SK-N-MC (cell line): ENCODE measurements at regions not wholly inside any gene's neighbourhood (a gene's known extent, or its start where the extent isn't known, plus 50 kb on each side); places are given as distances from the start of the nearest gene placed in this dataset.

Experiments used
- EZH2 ChIP-seq: fragments of 200-600 bp; sonication (generic); IDR thresholded peaks from one replicate; pipeline ENCODE4 v1.6.1; 2017; ENCODE audit warnings: antibody characterized with exemption
- FOXP2 ChIP-seq: optimal IDR thresholded peaks from 2 replicates; pipeline ENCODE3; 2011; ENCODE audit warnings: mild to moderate bottlenecking, moderate library complexity; ENCODE audit not compliant: insufficient read depth; ENCODE audit errors: extremely low read length, control extremely low read depth
- POLR2AphosphoS5 ChIP-seq: IDR thresholded peaks from 2 replicates; pipeline ENCODE4 v1.6.1; 2012; ENCODE audit warnings: mild to moderate bottlenecking, low read depth, low read length, borderline replicate concordance

- TF ChIP-seq POLR2AphosphoS5 (no peak), EZH2 (no peak), FOXP2 (no peak)
Observed at GRCh38 chr3:118512301-118512700, 522.3 kb downstream of the IGSF11 start.
